H1 (cell line): ENCODE measurements at regions not wholly inside any gene's neighbourhood (a gene's known extent, or its start where the extent isn't known, plus 50 kb on each side); places are given as distances from the start of the nearest gene placed in this dataset.

ENCODE experiments used
- CTCF ChIA-PET: fragments of 300-600 bp; sonication (Branson Sonifier 250); formaldehyde crosslinking; loops from one replicate; lab custom pipeline; 2021; ENCODE audit not compliant: partially characterized antibody; lab: Charles Lee
- POLR2A ChIA-PET: fragments of 300-600 bp; sonication (Branson Sonifier 250); formaldehyde crosslinking; loops from one replicate; lab custom pipeline; 2021; ENCODE audit warnings: inconsistent platforms; ENCODE audit not compliant: partially characterized antibody; lab: Charles Lee
- DNase-seq, 2 experiments: peaks; one replicate each; pipeline versions ENCODE4 v3.0.0 to v3.0.0-alpha.2; 2010 to 2022; ENCODE audit warnings: low spot score in 2 of 2, low read depth in 1 of 2, mixed read lengths in 1 of 2
- FAIRE-seq: peaks from 2 replicates; lab custom pipeline; 2011; peaks lifted over from hg19 to GRCh38; lab: Jason Lieb, UNC
- H2AFZ ChIP-seq: 2 replicates; pipeline ENCODE4 v1.8.1; 2012; ENCODE audit warnings: low read length, inconsistent platforms
- H2AK5ac ChIP-seq: 2 replicates; pipeline ENCODE4 v1.6.1; 2013; ENCODE audit warnings: low read depth, low read length
- H2BK120ac ChIP-seq: replicated peaks from 2 replicates; pipeline ENCODE3; 2013; ENCODE audit warnings: low read depth, low read length, inconsistent platforms
- H2BK12ac ChIP-seq: 2 replicates; pipeline ENCODE4 v1.6.1; 2013; ENCODE audit warnings: low read depth, low read length
- H2BK15ac ChIP-seq: 2 replicates; pipeline ENCODE4 v1.6.1; 2013; ENCODE audit warnings: low read length
- H2BK20ac ChIP-seq: 2 replicates; pipeline ENCODE4 v1.6.1; 2013; ENCODE audit warnings: low read length
- H2BK5ac ChIP-seq: 2 replicates; pipeline ENCODE4 v1.6.1; 2013; ENCODE audit warnings: low read depth, low read length
- H3K14ac ChIP-seq: 2 replicates; pipeline ENCODE4 v1.6.1; 2013; ENCODE audit warnings: inconsistent platforms; ENCODE audit not compliant: insufficient read length
- H3K18ac ChIP-seq: 2 replicates; pipeline ENCODE4 v1.6.1; 2013; ENCODE audit warnings: low read length; ENCODE audit errors: extremely low read depth
- H3K23ac ChIP-seq: 2 replicates; pipeline ENCODE4 v1.6.1; 2013; ENCODE audit warnings: inconsistent platforms; ENCODE audit not compliant: insufficient read length
- H3K23me2 ChIP-seq: 2 replicates; pipeline ENCODE4 v1.6.1; 2013; ENCODE audit warnings: low read depth, low read length
- H3K27ac ChIP-seq: 2 replicates; pipeline ENCODE4 v1.6.1; 2011; ENCODE audit warnings: low read depth, low read length, inconsistent platforms
- H3K27me3 ChIP-seq, 4 experiments: replicated peaks in 1 of 4; 1 replicate in 1 of 4; 2 replicates in 3 of 4; pipeline versions ENCODE4 v1.6.1 to v1.8.1; 2011 to 2013; ENCODE audit warnings: low read length in 3 of 4, mild to moderate bottlenecking in 3 of 4, inconsistent platforms in 2 of 4, mixed read lengths in 2 of 4, moderate library complexity in 1 of 4; ENCODE audit not compliant: control insufficient read depth in 3 of 4, insufficient read depth in 3 of 4; ENCODE audit errors: extremely low read depth in 1 of 4
- H3K36me3 ChIP-seq, 4 experiments: 2 replicates each; pipeline versions ENCODE4 v1.6.1 to v1.8.1; 2011 to 2013; ENCODE audit warnings: mild to moderate bottlenecking in 4 of 4, low read length in 3 of 4, moderate library complexity in 2 of 4, control low read depth in 1 of 4, inconsistent platforms in 1 of 4; ENCODE audit not compliant: insufficient read depth in 4 of 4, control insufficient read depth in 2 of 4
- H3K4ac ChIP-seq: replicated peaks from 2 replicates; pipeline ENCODE3; 2013; ENCODE audit warnings: low read length, low read depth, mixed read lengths, inconsistent platforms; ENCODE audit not compliant: insufficient read length
- H3K4me1 ChIP-seq, 4 experiments: replicated peaks in 1 of 4; 1 replicate in 1 of 4; 2 replicates in 3 of 4; pipeline versions ENCODE4 v1.6.1 to v1.8.1; 2011 to 2013; ENCODE audit warnings: low read length in 3 of 4, inconsistent platforms in 2 of 4, mixed read lengths in 1 of 4; ENCODE audit not compliant: insufficient read depth in 4 of 4, control insufficient read depth in 3 of 4
- H3K4me2 ChIP-seq, 2 experiments: 2 replicates each; pipeline versions ENCODE4 v1.6.1 to v1.8.1; 2011 to 2013; ENCODE audit warnings: low read depth in 2 of 2, low read length in 2 of 2, control low read depth in 1 of 2, inconsistent platforms in 1 of 2, mild to moderate bottlenecking in 1 of 2; ENCODE audit not compliant: insufficient read depth in 1 of 2
- H3K4me3 ChIP-seq, 4 experiments: fragments of 200-600, 300-600 bp in 1 of 4; sonication (generic), shearing (Covaris generic), sonication (Bioruptor Twin) in 1 of 4; 2 replicates each; pipeline versions ENCODE4 v1.5.1 to v1.8.1; 2011 to 2016; ENCODE audit warnings: low read length in 4 of 4, low read depth in 3 of 4, control low read depth in 2 of 4, inconsistent platforms in 2 of 4, mild to moderate bottlenecking in 2 of 4, mixed read lengths in 1 of 4, moderate library complexity in 1 of 4; ENCODE audit not compliant: insufficient read depth in 2 of 4; ENCODE audit errors: extremely low read depth in 1 of 4
- H3K56ac ChIP-seq: replicated peaks from 2 replicates; pipeline ENCODE3; 2013; ENCODE audit warnings: low read depth, mild to moderate bottlenecking, mixed read lengths, low read length, inconsistent platforms; ENCODE audit not compliant: insufficient read length
- H3K79me1 ChIP-seq: 2 replicates; pipeline ENCODE4 v1.6.1; 2013; ENCODE audit warnings: low read depth, low read length, control low read depth
- H3K79me2 ChIP-seq, 2 experiments: 2 replicates each; pipeline versions ENCODE4 v1.6.1 to v1.8.1; 2012 to 2013; ENCODE audit warnings: low read length in 2 of 2, mild to moderate bottlenecking in 2 of 2, inconsistent platforms in 1 of 2; ENCODE audit not compliant: insufficient read depth in 2 of 2, control insufficient read depth in 1 of 2
- H3K9ac ChIP-seq, 4 experiments: replicated peaks in 1 of 4; 1 replicate in 1 of 4; 2 replicates in 3 of 4; pipeline versions ENCODE4 v1.6.1 to v1.8.1; 2011 to 2013; ENCODE audit warnings: low read depth in 3 of 4, low read length in 3 of 4, control low read depth in 2 of 4, mild to moderate bottlenecking in 2 of 4, moderate library complexity in 2 of 4, inconsistent platforms in 1 of 4; ENCODE audit errors: extremely low read depth in 1 of 4
- H3K9me3 ChIP-seq, 2 experiments: 2 replicates each; pipeline versions ENCODE4 v1.6.1 to v1.8.1; 2012 to 2013; ENCODE audit warnings: mild to moderate bottlenecking in 2 of 2, moderate library complexity in 2 of 2, control low read depth in 1 of 2, inconsistent platforms in 1 of 2, low read depth in 1 of 2, low read length in 1 of 2, mixed read lengths in 1 of 2; ENCODE audit not compliant: insufficient read depth in 2 of 2
- H4K20me1 ChIP-seq, 2 experiments: replicated peaks in 1 of 2; 2 replicates each; pipeline versions ENCODE3 to v1.8.1; 2011 to 2013; ENCODE audit warnings: inconsistent platforms in 2 of 2, low read length in 2 of 2, mild to moderate bottlenecking in 1 of 2; ENCODE audit not compliant: insufficient read depth in 2 of 2, control insufficient read depth in 1 of 2
- H4K5ac ChIP-seq: 2 replicates; pipeline ENCODE4 v1.6.1; 2013; ENCODE audit warnings: low read length, low read depth, mixed read lengths, inconsistent platforms; ENCODE audit not compliant: insufficient read length
- H4K8ac ChIP-seq: 2 replicates; pipeline ENCODE4 v1.8.0; 2013; ENCODE audit warnings: mild to moderate bottlenecking, moderate library complexity, low read length, inconsistent platforms; ENCODE audit not compliant: insufficient read depth; ENCODE audit errors: extremely low read depth
- H4K91ac ChIP-seq: replicated peaks from 2 replicates; pipeline ENCODE3; 2013; ENCODE audit warnings: low read length, mixed read lengths, inconsistent platforms; ENCODE audit not compliant: insufficient read length
- CEBPB ChIP-seq: IDR thresholded peaks from 2 replicates; pipeline ENCODE4 v1.6.1; 2012; ENCODE audit warnings: low read depth, low read length
- GABPA ChIP-seq: IDR thresholded peaks from 2 replicates; pipeline ENCODE4 v1.6.1; 2011; ENCODE audit warnings: mild to moderate bottlenecking, low read length, moderate library complexity, borderline replicate concordance; ENCODE audit not compliant: insufficient read depth
- SP1 ChIP-seq: IDR thresholded peaks from 2 replicates; pipeline ENCODE4 v1.6.1; 2011; ENCODE audit warnings: low read depth, low read length
- TAF1 ChIP-seq: IDR thresholded peaks from 2 replicates; pipeline ENCODE4 v1.6.1; 2011; ENCODE audit warnings: mild to moderate bottlenecking, low read depth, low read length
- WGBS, 2 experiments: shearing (Covaris generic) in 1 of 2; methylation state at CpG; one replicate each; pipeline versions ENCODE4 v1.1.6 to v1.1.7; 2013 to 2015; ENCODE audit warnings: low lambda C conversion rate in 2 of 2, mixed read lengths in 2 of 2, inconsistent platforms in 1 of 2, low coverage in 1 of 2, missing lambda C conversion rate in 1 of 2; ENCODE audit not compliant: insufficient replicate concordance in 2 of 2, insufficient coverage in 1 of 2, insufficient read length in 1 of 2; ENCODE audit errors: extremely low coverage in 1 of 2, missing lambda C conversion rate in 1 of 2; 5-methylcytosine and 5-hydroxymethylcytosine counted together

DNA sequence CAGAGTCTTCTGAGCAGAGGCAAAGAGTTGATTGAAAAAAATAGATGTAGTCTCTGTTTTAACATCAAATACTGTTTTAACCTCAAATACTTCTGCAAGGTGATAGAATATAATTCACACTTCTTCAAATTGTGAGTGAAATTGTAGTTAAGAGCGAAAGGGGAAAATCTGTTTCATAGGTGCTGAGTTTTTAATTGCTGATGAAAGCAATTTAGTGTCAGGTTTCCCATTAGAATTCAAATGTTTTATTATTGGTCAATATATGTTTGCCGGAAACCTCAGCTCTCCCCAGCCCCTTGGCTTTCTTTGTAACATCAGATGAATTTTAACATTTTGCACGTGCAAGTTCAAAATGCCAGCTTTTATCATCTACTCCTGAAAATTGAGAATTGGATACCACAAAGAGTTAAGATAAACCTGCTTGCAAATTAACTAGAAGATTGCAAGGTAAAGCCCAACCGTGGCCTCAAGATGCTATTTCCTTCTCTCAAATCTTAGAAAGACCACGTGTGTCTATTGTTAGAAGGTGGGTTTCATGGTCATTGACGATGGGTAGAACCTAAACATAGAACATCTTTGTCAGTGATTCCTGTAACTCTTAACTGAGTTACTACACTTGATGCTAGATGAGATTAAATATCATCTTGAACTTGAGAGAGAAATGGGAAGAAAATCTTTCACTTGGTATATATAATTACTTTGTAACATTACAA is 1824.2 kb upstream of the TENM3 start:
- Histone ChIP-seq H3K79me1 (no peaks in the 10 kb centered on the region), H3K36me3 (no peaks in the 10 kb centered on the region), H3K4me2 (no peak overlapping the region), H2BK120ac (no peak overlapping the region), H3K4me1 (no peaks in the 10 kb centered on the region), H3K27me3 (no peaks in the 10 kb centered on the region), H2BK5ac (no peak overlapping the region), H3K9ac (no peak overlapping the region), H3K23ac (no peak overlapping the region), H3K4ac (no peak overlapping the region), H2BK12ac (no peak overlapping the region), H3K27ac (no peak overlapping the region), H2AK5ac (no peak overlapping the region), H4K5ac (no peak overlapping the region), H3K79me2 (no peaks in the 10 kb centered on the region), H4K8ac (no peak overlapping the region), H3K18ac (no peak overlapping the region), H4K91ac (no peak overlapping the region), H4K20me1 (no peaks in the 10 kb centered on the region), H3K14ac (no peak overlapping the region), H3K9me3 (no peaks in the 10 kb centered on the region), H3K4me3 (no peak overlapping the region), H2BK20ac (no peak overlapping the region), H2BK15ac (no peak overlapping the region), H2AFZ (no peak overlapping the region), H3K23me2 (no peaks in the 10 kb centered on the region), H3K56ac (no peak overlapping the region)
- TF ChIP-seq TAF1 (no peak), CEBPB (no peak), GABPA (no peak), SP1 (no peak)
- 81% methylated on average over 6 of the region's 6 CpGs; no CpG with 5 or more reads in 1 of the 2 experiments for WGBS, 2 experiments
- FAIRE-seq (no peak), DNase-seq (no peak)
- ChIA-PET CTCF (no interaction called here), POLR2A (no interaction called here)
